ENCODE measurements at regions not wholly inside any gene's neighbourhood (a gene's known extent, or its start where the extent isn't known, plus 50 kb on each side); places are given as distances from the start of the nearest gene placed in this dataset.
"Not testable (repeated sequence)": the region's sequence is repeated elsewhere in the genome, so short reads cannot be mapped to it uniquely, and the experiment has no call there.

GRCh38 chr10:124241510-124241909 is 148.1 kb upstream of the CHST15 start:
- DNase-seq = not testable (repeated sequence)

GRCh38 chr10:124240839-124241291 is 147.5 kb upstream of the CHST15 start:
- DNase-seq = no peak

GRCh38 chr10:124239696-124240095 is 146.3 kb upstream of the CHST15 start:
- DNase-seq = no peak

GRCh38 chr10:124239134-124239533 is 145.7 kb upstream of the CHST15 start:
- DNase-seq = no peak

- DNase-seq = no peak
Observed at GRCh38 chr10:124238367-124238766, 145.0 kb upstream of the CHST15 start.

GRCh38 chr10:124237282-124237961 is 144.0 kb upstream of the CHST15 start:
- no peak for DNase-seq

GRCh38 chr10:124236816-124237215 is 143.4 kb upstream of the CHST15 start:
- no peak for DNase-seq

GRCh38 chr10:124236136-124236535 is 142.7 kb upstream of the CHST15 start:
- no peak for DNase-seq

- DNase-seq = no peak
Observed at GRCh38 chr10:124235232-124235631, 141.8 kb upstream of the CHST15 start.

- DNase-seq = no peak
Observed at GRCh38 chr10:124233546-124234138, 140.2 kb upstream of the CHST15 start.

- no peak for DNase-seq
Observed at GRCh38 chr10:124232686-124233545, 139.5 kb upstream of the CHST15 start.

GRCh38 chr10:124231168-124232155 is 138.1 kb upstream of the CHST15 start:
- peak; percentile 1 for DNase-seq

- DNase-seq = no peak
Observed at GRCh38 chr10:124230635-124231167, 137.3 kb upstream of the CHST15 start.

GRCh38 chr10:124229989-124230634 is 136.7 kb upstream of the CHST15 start:
- DNase-seq = no peak

- no peak for DNase-seq
Observed at GRCh38 chr10:124229201-124229988, 136.0 kb upstream of the CHST15 start.

- no peak for DNase-seq
Observed at GRCh38 chr10:124228471-124228870, 135.1 kb upstream of the CHST15 start.

GRCh38 chr10:124227988-124228387 is 134.6 kb upstream of the CHST15 start:
- no peak for DNase-seq

GRCh38 chr10:124227055-124227975 is 133.9 kb upstream of the CHST15 start:
- DNase-seq = no peak

- DNase-seq = no peak
Observed at GRCh38 chr10:124226271-124227054, 133.1 kb upstream of the CHST15 start.

All from MV-4-11 (cell line).